ENCODE measurements at regions not wholly inside any gene's neighbourhood (a gene's known extent, or its start where the extent isn't known, plus 50 kb on each side); places are given as distances from the start of the nearest gene placed in this dataset.

- no peaks in the 10 kb centered on the region for H3K36me3 ChIP-seq (ENCODE audit: control insufficient read depth in 2 of 2, insufficient read depth in 2 of 2, low read length in 1 of 2)
- H3K27ac ChIP-seq (ENCODE audit: low read depth in 2 of 2, low read length in 1 of 2), result no peak overlapping the region
- peaks cover 0 to 4% of the 10 kb centered on the region in 2 donors for H3K27me3 ChIP-seq (ENCODE audit: control insufficient read depth in 1 of 2, insufficient read depth in 2 of 2, low read length in 2 of 2)
- WGBS, 2 donors, result 69 to 71% methylated on average over 5 of the region's 5 CpGs
- no peaks in the 10 kb centered on the region for H3K4me1 ChIP-seq (ENCODE audit: control insufficient read depth in 2 of 2, insufficient read depth in 2 of 2, low read length in 1 of 2)
- H3K9me3 ChIP-seq (ENCODE audit: control insufficient read depth in 2 of 2, insufficient read depth in 1 of 2, low read depth in 1 of 2, low read length in 1 of 2), result no peaks in the 10 kb centered on the region
- no peak overlapping the region for H3K4me3 ChIP-seq (ENCODE audit: low read depth in 1 of 2, low read length in 2 of 2)
These were observed 184.1 kb downstream of the INSIG2 start for GRCh38 chr2:118272391-118272790.

GRCh38 chr2:118269408-118270051, 181.3 kb downstream of the INSIG2 start:
- Histone ChIP-seq H3K4me1 (ENCODE audit: control insufficient read depth in 2 of 2, insufficient read depth in 2 of 2, low read length in 1 of 2) (no peaks in the 10 kb centered on the region), H3K9me3 (ENCODE audit: control insufficient read depth in 2 of 2, insufficient read depth in 1 of 2, low read depth in 1 of 2, low read length in 1 of 2) (no peaks in the 10 kb centered on the region), H3K4me3 (ENCODE audit: low read depth in 1 of 2, low read length in 2 of 2) (no peak overlapping the region), H3K27me3 (ENCODE audit: control insufficient read depth in 1 of 2, insufficient read depth in 2 of 2, low read length in 2 of 2) (peaks cover 0 to 4% of the 10 kb centered on the region in 2 donors), H3K27ac (ENCODE audit: low read depth in 2 of 2, low read length in 1 of 2) (no peak overlapping the region), H3K36me3 (ENCODE audit: control insufficient read depth in 2 of 2, insufficient read depth in 2 of 2, low read length in 1 of 2) (no peaks in the 10 kb centered on the region)
- 73 to 74% methylated on average over 9 of the region's 9 CpGs for WGBS, 2 donors

- WGBS, 2 donors, result 38 to 44% methylated on average over 5 of the region's 5 CpGs
- no peak overlapping the region for H3K4me3 ChIP-seq (ENCODE audit: low read depth in 1 of 2, low read length in 2 of 2)
- H3K36me3 ChIP-seq (ENCODE audit: control insufficient read depth in 2 of 2, insufficient read depth in 2 of 2, low read length in 1 of 2), result no peaks in the 10 kb centered on the region
These were observed 180.0 kb downstream of the INSIG2 start for GRCh38 chr2:118268268-118268667.

GRCh38 chr2:118265873-118266455, 177.7 kb downstream of the INSIG2 start:
- no peaks in the 10 kb centered on the region for H3K9me3 ChIP-seq (ENCODE audit: control insufficient read depth in 2 of 2, insufficient read depth in 1 of 2, low read depth in 1 of 2, low read length in 1 of 2)
- peaks cover 2 to 4% of the 10 kb centered on the region in 2 donors for H3K27me3 ChIP-seq (ENCODE audit: control insufficient read depth in 1 of 2, insufficient read depth in 2 of 2, low read length in 2 of 2)
- 70 to 79% methylated on average over 3 of the region's 3 CpGs for WGBS, 2 donors
- H3K4me1 ChIP-seq (ENCODE audit: control insufficient read depth in 2 of 2, insufficient read depth in 2 of 2, low read length in 1 of 2), result no peaks in the 10 kb centered on the region
- H3K27ac ChIP-seq (ENCODE audit: low read depth in 2 of 2, low read length in 1 of 2), result no peak overlapping the region
- no peak overlapping the region for H3K4me3 ChIP-seq (ENCODE audit: low read depth in 1 of 2, low read length in 2 of 2)
- no peaks in the 10 kb centered on the region for H3K36me3 ChIP-seq (ENCODE audit: control insufficient read depth in 2 of 2, insufficient read depth in 2 of 2, low read length in 1 of 2)

More at GRCh38 chr2:118268268-118268667, 180.0 kb downstream of the INSIG2 start:
- no peak overlapping the region for H3K27ac ChIP-seq (ENCODE audit: low read depth in 2 of 2, low read length in 1 of 2)
- H3K27me3 ChIP-seq (ENCODE audit: control insufficient read depth in 1 of 2, insufficient read depth in 2 of 2, low read length in 2 of 2), result peaks cover 0 to 4% of the 10 kb centered on the region in 2 donors
- H3K4me1 ChIP-seq (ENCODE audit: control insufficient read depth in 2 of 2, insufficient read depth in 2 of 2, low read length in 1 of 2), result no peaks in the 10 kb centered on the region
- H3K9me3 ChIP-seq (ENCODE audit: control insufficient read depth in 2 of 2, insufficient read depth in 1 of 2, low read depth in 1 of 2, low read length in 1 of 2), result no peaks in the 10 kb centered on the region

- peaks cover 2 to 4% of the 10 kb centered on the region in 2 donors for H3K27me3 ChIP-seq (ENCODE audit: control insufficient read depth in 1 of 2, insufficient read depth in 2 of 2, low read length in 2 of 2)
- H3K36me3 ChIP-seq (ENCODE audit: control insufficient read depth in 2 of 2, insufficient read depth in 2 of 2, low read length in 1 of 2), result no peaks in the 10 kb centered on the region
- no peaks in the 10 kb centered on the region for H3K9me3 ChIP-seq (ENCODE audit: control insufficient read depth in 2 of 2, insufficient read depth in 1 of 2, low read depth in 1 of 2, low read length in 1 of 2)
- H3K27ac ChIP-seq (ENCODE audit: low read depth in 2 of 2, low read length in 1 of 2), result no peak overlapping the region
- 76 to 79% methylated on average over 7 of the region's 7 CpGs for WGBS, 2 donors
- H3K4me1 ChIP-seq (ENCODE audit: control insufficient read depth in 2 of 2, insufficient read depth in 2 of 2, low read length in 1 of 2), result no peaks in the 10 kb centered on the region
- no peak overlapping the region for H3K4me3 ChIP-seq (ENCODE audit: low read depth in 1 of 2, low read length in 2 of 2)
These were observed 176.1 kb downstream of the INSIG2 start for GRCh38 chr2:118264232-118264990.

- Histone ChIP-seq H3K4me3 (ENCODE audit: low read depth in 1 of 2, low read length in 2 of 2) (no peak overlapping the region), H3K27ac (ENCODE audit: low read depth in 2 of 2, low read length in 1 of 2) (no peak overlapping the region), H3K36me3 (ENCODE audit: control insufficient read depth in 2 of 2, insufficient read depth in 2 of 2, low read length in 1 of 2) (no peaks in the 10 kb centered on the region), H3K27me3 (ENCODE audit: control insufficient read depth in 1 of 2, insufficient read depth in 2 of 2, low read length in 2 of 2) (peaks cover 0 to under 1% of the 10 kb centered on the region in 2 donors), H3K9me3 (ENCODE audit: control insufficient read depth in 2 of 2, insufficient read depth in 1 of 2, low read depth in 1 of 2, low read length in 1 of 2) (no peaks in the 10 kb centered on the region), H3K4me1 (ENCODE audit: control insufficient read depth in 2 of 2, insufficient read depth in 2 of 2, low read length in 1 of 2) (no peaks in the 10 kb centered on the region)
- WGBS, 2 donors, result 78 to 80% methylated on average over 2 of the region's 2 CpGs
These were observed 169.4 kb downstream of the INSIG2 start for GRCh38 chr2:118257696-118258095.

GRCh38 chr2:118255771-118256372, 167.6 kb downstream of the INSIG2 start:
- Histone ChIP-seq H3K9me3 (ENCODE audit: control insufficient read depth in 2 of 2, insufficient read depth in 1 of 2, low read depth in 1 of 2, low read length in 1 of 2) (no peaks in the 10 kb centered on the region), H3K4me1 (ENCODE audit: control insufficient read depth in 2 of 2, insufficient read depth in 2 of 2, low read length in 1 of 2) (no peaks in the 10 kb centered on the region), H3K4me3 (ENCODE audit: low read depth in 1 of 2, low read length in 2 of 2) (no peak overlapping the region), H3K27ac (ENCODE audit: low read depth in 2 of 2, low read length in 1 of 2) (no peak overlapping the region), H3K36me3 (ENCODE audit: control insufficient read depth in 2 of 2, insufficient read depth in 2 of 2, low read length in 1 of 2) (no peaks in the 10 kb centered on the region), H3K27me3 (ENCODE audit: control insufficient read depth in 1 of 2, insufficient read depth in 2 of 2, low read length in 2 of 2) (no peaks in the 10 kb centered on the region)
- 36 to 44% methylated on average over 5 of the region's 5 CpGs for WGBS, 2 donors

GRCh38 chr2:118255301-118255700, 167.0 kb downstream of the INSIG2 start:
- no peak overlapping the region for H3K27ac ChIP-seq (ENCODE audit: low read depth in 2 of 2, low read length in 1 of 2)

GRCh38 chr2:118254116-118254515, 165.8 kb downstream of the INSIG2 start:
- Histone ChIP-seq H3K4me3 (ENCODE audit: low read depth in 1 of 2, low read length in 2 of 2) (no peak overlapping the region), H3K27ac (ENCODE audit: low read depth in 2 of 2, low read length in 1 of 2) (no peak overlapping the region), H3K9me3 (ENCODE audit: control insufficient read depth in 2 of 2, insufficient read depth in 1 of 2, low read depth in 1 of 2, low read length in 1 of 2) (no peaks in the 10 kb centered on the region), H3K27me3 (ENCODE audit: control insufficient read depth in 1 of 2, insufficient read depth in 2 of 2, low read length in 2 of 2) (no peaks in the 10 kb centered on the region), H3K4me1 (ENCODE audit: control insufficient read depth in 2 of 2, insufficient read depth in 2 of 2, low read length in 1 of 2) (no peaks in the 10 kb centered on the region), H3K36me3 (ENCODE audit: control insufficient read depth in 2 of 2, insufficient read depth in 2 of 2, low read length in 1 of 2) (no peaks in the 10 kb centered on the region)
- WGBS, 2 donors, result 74 to 83% methylated on average over 2 of the region's 2 CpGs

More at GRCh38 chr2:118255301-118255700, 167.0 kb downstream of the INSIG2 start:
- Histone ChIP-seq H3K27me3 (ENCODE audit: control insufficient read depth in 1 of 2, insufficient read depth in 2 of 2, low read length in 2 of 2) (no peaks in the 10 kb centered on the region), H3K9me3 (ENCODE audit: control insufficient read depth in 2 of 2, insufficient read depth in 1 of 2, low read depth in 1 of 2, low read length in 1 of 2) (no peaks in the 10 kb centered on the region), H3K4me3 (ENCODE audit: low read depth in 1 of 2, low read length in 2 of 2) (no peak overlapping the region), H3K36me3 (ENCODE audit: control insufficient read depth in 2 of 2, insufficient read depth in 2 of 2, low read length in 1 of 2) (no peaks in the 10 kb centered on the region), H3K4me1 (ENCODE audit: control insufficient read depth in 2 of 2, insufficient read depth in 2 of 2, low read length in 1 of 2) (no peaks in the 10 kb centered on the region)
- WGBS, 2 donors, result 69 to 71% methylated on average over 2 of the region's 2 CpGs
